HepG2 (cell line): ENCODE measurements at regions not wholly inside any gene's neighbourhood (a gene's known extent, or its start where the extent isn't known, plus 50 kb on each side); places are given as distances from the start of the nearest gene placed in this dataset.

ENCODE experiments used
- ATAC-seq: fragments of 200-7000 bp; cut with Tn5 transposase; 3 replicates; pipeline ENCODE4 v1.9.1; 2020; ENCODE audit warnings: mild to moderate bottlenecking, moderate library complexity
- BruUV-seq: library from RNA; stranded (reverse); fragments of 400-500 nt; replicated peaks from 2 replicates; lab custom pipeline; 2021; lab: Mats Ljungman, UMichigan
- CTCF ChIA-PET: fragments of 300-600 bp; formaldehyde crosslinking; extraction: SDS; loops from one replicate; lab custom pipeline; 2021; ENCODE audit warnings: low total read pairs, inconsistent platforms, low intra/inter-chr PET ratio; lab: Yijun Ruan, JAX
- POLR2A ChIA-PET: fragments of 350-600 bp; sonication (Branson Sonifier 250); formaldehyde crosslinking; loops from one replicate; lab custom pipeline; 2020; ENCODE audit warnings: antibody characterized with exemption, inconsistent platforms; lab: Yijun Ruan, JAX
- DNase-seq: peaks from one replicate; pipeline ENCODE4 v3.0.0-alpha.2; 2015; ENCODE audit warnings: low spot score
- FAIRE-seq: peaks from 3 replicates; lab custom pipeline; 2011; peaks lifted over from hg19 to GRCh38; lab: Jason Lieb, UNC
- H2AFZ ChIP-seq: one replicate; pipeline ENCODE4 v1.6.1; 2011; ENCODE audit warnings: low read length, inconsistent platforms
- H3K27ac ChIP-seq: fragments of 300-600 bp; 3 replicates; pipeline ENCODE4 v1.8.0; 2011; ENCODE audit warnings: mixed run types, mild to moderate bottlenecking, mixed read lengths, low read length, inconsistent platforms; ENCODE audit not compliant: insufficient read depth; ENCODE audit errors: extremely low read length
- H3K27me3 ChIP-seq, 2 experiments: fragments of 200-600 bp in 1 of 2; 2 replicates in 1 of 2; 3 replicates in 1 of 2; pipeline versions ENCODE4 v1.6.0 to v1.8.0; 2011; ENCODE audit warnings: low read length in 2 of 2, mild to moderate bottlenecking in 2 of 2, moderate library complexity in 2 of 2, inconsistent platforms in 1 of 2; ENCODE audit not compliant: insufficient read depth in 2 of 2, control insufficient read depth in 1 of 2
- H3K36me3 ChIP-seq, 2 experiments: fragments of 200-600 bp in 1 of 2; replicated peaks in 1 of 2; 2 replicates in 1 of 2; 3 replicates in 1 of 2; pipeline versions ENCODE4 v1.5.1 to v1.8.0; 2011; ENCODE audit warnings: low read length in 2 of 2, inconsistent platforms in 1 of 2; ENCODE audit not compliant: insufficient read depth in 2 of 2, control insufficient read depth in 1 of 2
- H3K4me1 ChIP-seq: 2 replicates; pipeline ENCODE4 v1.5.1; 2012; ENCODE audit warnings: low read length, inconsistent platforms; ENCODE audit not compliant: insufficient read depth
- H3K4me2 ChIP-seq: 2 replicates; pipeline ENCODE4 v1.6.0; 2011; ENCODE audit warnings: low read depth, low read length, inconsistent platforms
- H3K4me3 ChIP-seq, 3 experiments: fragments of 200-600 bp in 1 of 3; sonication (generic), shearing (Covaris generic) in 1 of 3; replicated peaks in 1 of 3; 2 replicates each; pipeline ENCODE4 v1.5.1; 2011 to 2016; ENCODE audit warnings: low read length in 3 of 3, inconsistent platforms in 2 of 3, low read depth in 2 of 3, mild to moderate bottlenecking in 2 of 3, control low read depth in 1 of 3, mixed read lengths in 1 of 3; ENCODE audit not compliant: insufficient read depth in 1 of 3
- H3K79me2 ChIP-seq: one replicate; pipeline ENCODE4 v1.6.1; 2011; ENCODE audit warnings: low read length, inconsistent platforms; ENCODE audit not compliant: insufficient read depth
- H3K9ac ChIP-seq: 2 replicates; pipeline ENCODE4 v1.6.0; 2011; ENCODE audit warnings: mild to moderate bottlenecking, low read depth, low read length, inconsistent platforms; ENCODE audit not compliant: insufficient read depth
- H3K9me3 ChIP-seq: 2 replicates; pipeline ENCODE4 v1.5.1; 2012; ENCODE audit warnings: mild to moderate bottlenecking, low read length
- H4K20me1 ChIP-seq: 2 replicates; pipeline ENCODE4 v1.6.0; 2011; ENCODE audit warnings: inconsistent platforms, mild to moderate bottlenecking, low read length, moderate library complexity; ENCODE audit not compliant: insufficient read depth
- ATF3 ChIP-seq: sonication (generic); formaldehyde crosslinking; IDR thresholded peaks from 2 replicates; pipeline ENCODE4 v1.4.0; 2020; ENCODE audit warnings: missing genetic modification reagents
- BHLHE40 ChIP-seq: IDR thresholded peaks from 2 replicates; pipeline ENCODE4 v1.6.1; 2011; ENCODE audit warnings: low read length, improper control_type of control experiment
- KAT7 ChIP-seq: IDR thresholded peaks from 2 replicates; pipeline ENCODE4 v1.6.1; 2018; ENCODE audit warnings: borderline replicate concordance, missing compliant biosample characterization
- MBNL3 ChIP-seq: fragments of 250-450 bp; sonication (Bioruptor Pico); conservative IDR thresholded peaks from 2 replicates; pipeline ENCODE4 v1.8.0; 2022; ENCODE audit warnings: mild to moderate bottlenecking, inconsistent platforms
- MEIS1 ChIP-seq: sonication (generic); formaldehyde crosslinking; IDR thresholded peaks from 2 replicates; pipeline ENCODE4 v1.9.0; 2021; ENCODE audit warnings: mild to moderate bottlenecking, missing genetic modification reagents, moderate library complexity, borderline replicate concordance
- RCOR2 ChIP-seq: IDR thresholded peaks from 2 replicates; pipeline ENCODE4 v1.6.1; 2016; ENCODE audit warnings: missing biosample characterization, missing genetic modification reagents
- TAF1 ChIP-seq: sonication (generic); formaldehyde crosslinking; IDR thresholded peaks from 2 replicates; pipeline ENCODE4 v1.4.0; 2020; ENCODE audit warnings: missing genetic modification reagents
- ZNF326 ChIP-seq: sonication (generic); formaldehyde crosslinking; IDR thresholded peaks from 2 replicates; pipeline ENCODE4 v1.4.0; 2020; ENCODE audit warnings: missing genetic modification reagents, borderline replicate concordance
- ZNF44 ChIP-seq: sonication (generic); formaldehyde crosslinking; IDR thresholded peaks from 2 replicates; pipeline ENCODE4 v1.5.1; 2020; ENCODE audit warnings: mild to moderate bottlenecking, missing genetic modification reagents
- ZNF512 ChIP-seq: sonication (generic); formaldehyde crosslinking; IDR thresholded peaks from 2 replicates; pipeline ENCODE4 v1.4.0; 2020; ENCODE audit warnings: mild to moderate bottlenecking, missing genetic modification reagents
- ZNF646 ChIP-seq: sonication (generic); formaldehyde crosslinking; IDR thresholded peaks from 2 replicates; pipeline ENCODE4 v1.9.0; 2021; ENCODE audit warnings: mild to moderate bottlenecking, missing genetic modification reagents
- ZSCAN30 ChIP-seq: sonication (generic); formaldehyde crosslinking; IDR thresholded peaks from 2 replicates; pipeline ENCODE4 v1.5.0; 2020; ENCODE audit warnings: mild to moderate bottlenecking, missing genetic modification reagents
- WGBS: methylation state at CpG from one replicate; pipeline ENCODE4 v1.1.6; 2017; ENCODE audit warnings: low lambda C conversion rate; 5-methylcytosine and 5-hydroxymethylcytosine counted together
- in situ Hi-C: cut with HindIII; loops from 2 replicates; pipeline ENCODE4 v1.10.0; 2017; ENCODE audit warnings: low pct_unique_long_range_greater_than_20kb; ENCODE audit not compliant: extremely low pct_ligation_motif_present
- intact Hi-C: fragments of 100-400 bp; cut with micrococcal nuclease; formaldehyde crosslinking; loops from one replicate; pipeline ENCODE4 v1.10.0; 2022; ENCODE audit not compliant: unreplicated experiment

GRCh38 chr11:88428959-88429358 is 91.4 kb upstream of the CTSC start:
- in situ Hi-C loops: no loop called here
- TF ChIP-seq ZNF44 (CRISPR knock-in tag) (no peak), MEIS1 (CRISPR knock-in tag) (no peak), ZNF512 (CRISPR knock-in tag) (no peak), ZSCAN30 (CRISPR knock-in tag) (no peak), BHLHE40 (no peak), ZNF646 (CRISPR knock-in tag) (no peak), ZNF326 (CRISPR knock-in tag) (no peak), RCOR2 (CRISPR knock-in tag) (no peak), ATF3 (CRISPR knock-in tag) (no peak), KAT7 (CRISPR knock-in tag) (no peak), TAF1 (CRISPR knock-in tag) (no peak), MBNL3 (no peak)
- ChIA-PET POLR2A (no interaction called here), CTCF (no interaction called here)
- Histone ChIP-seq H3K27ac (no peak overlapping the region), H3K4me1 (peaks cover 26% of the 10 kb centered on the region), H3K36me3 (no peaks in the 10 kb centered on the region), H3K9me3 (no peaks in the 10 kb centered on the region), H3K4me3 (no peak overlapping the region), H3K79me2 (no peaks in the 10 kb centered on the region), H4K20me1 (no peaks in the 10 kb centered on the region), H3K4me2 (no peak overlapping the region), H3K9ac (no peak overlapping the region), H3K27me3 (no peaks in the 10 kb centered on the region), H2AFZ (no peak overlapping the region)
- FAIRE-seq: no peak
- intact Hi-C loops: no loop called here
- ATAC-seq: no peak
- 13% methylated on average over 1 of the region's 1 CpG for WGBS
- no TSS peak for BruUV-seq
- no peak for DNase-seq
